HCT116 (cell line): ENCODE measurements at regions not wholly inside any gene's neighbourhood (a gene's known extent, or its start where the extent isn't known, plus 50 kb on each side); places are given as distances from the start of the nearest gene placed in this dataset.

Experiments used
- CTCF ChIP-seq, 3 experiments: fragments of 200-600 bp in 1 of 3; sonication (generic) in 1 of 3; IDR thresholded peaks in 2 of 3; conservative IDR thresholded peaks in 1 of 3; 2 replicates each; pipeline ENCODE4 v1.5.1; 2012 to 2017; ENCODE audit warnings: low read depth in 2 of 3, low read length in 2 of 3, antibody characterized with exemption in 1 of 3, borderline replicate concordance in 1 of 3, control low read depth in 1 of 3, mild to moderate bottlenecking in 1 of 3, mixed read lengths in 1 of 3, mixed run types in 1 of 3, moderate library complexity in 1 of 3; ENCODE audit not compliant: insufficient read depth in 1 of 3
- EGR1 ChIP-seq: IDR thresholded peaks from 2 replicates; pipeline ENCODE4 v1.6.1; 2012; ENCODE audit warnings: low read depth
- ELF1 ChIP-seq: IDR thresholded peaks from 2 replicates; pipeline ENCODE4 v1.6.1; 2012; ENCODE audit warnings: low read depth, borderline replicate concordance
- EZH2 ChIP-seq: fragments of 200-600 bp; sonication (generic); IDR thresholded peaks from 2 replicates; pipeline ENCODE4 v1.6.1; 2017; ENCODE audit warnings: antibody characterized with exemption, mixed run types
- POLR2A ChIP-seq: IDR thresholded peaks from 2 replicates; pipeline ENCODE4 v1.7.0; 2011; ENCODE audit warnings: borderline replicate concordance; ENCODE audit not compliant: insufficient read depth, insufficient read length; ENCODE audit errors: extremely low read depth

- TF ChIP-seq CTCF (IDR thresholded peaks at IDR 0.05 in 2 of 3, conservative IDR thresholded peaks at IDR 0.05 in 1 of 3; ENCODE audit: borderline replicate concordance in 1 of 3, insufficient read depth in 1 of 3, low read depth in 2 of 3, low read length in 2 of 3) = no peak
- no peak for TF ChIP-seq EZH2
- no peak for TF ChIP-seq POLR2A
- TF ChIP-seq ELF1 = no peak
- TF ChIP-seq EGR1 = no peak
Measured at GRCh38 chr5:166509085-166509484, 1782.4 kb upstream of the WWC1 start.
